B cell (primary cell): ENCODE measurements at regions not wholly inside any gene's neighbourhood (a gene's known extent, or its start where the extent isn't known, plus 50 kb on each side); places are given as distances from the start of the nearest gene placed in this dataset.

Source experiments
- ATAC-seq: fragments of 200-7000 bp; cut with Tn5 transposase; one replicate; pipeline ENCODE4 v1.10.0; 2021; ENCODE audit warnings: low read depth, mild to moderate bottlenecking, moderate number of reproducible peaks, moderate library complexity
- CTCF ChIA-PET: fragments of 350-600 bp; sonication (Branson Sonifier 250); formaldehyde crosslinking; loops from one replicate; lab custom pipeline; 2021; ENCODE audit warnings: antibody characterized with exemption, inconsistent platforms; lab: Charles Lee
- POLR2A ChIA-PET: fragments of 350-600 bp; sonication (Branson Sonifier 250); formaldehyde crosslinking; loops from one replicate; lab custom pipeline; 2021; ENCODE audit warnings: antibody characterized with exemption; lab: Charles Lee
- DNase-seq: peaks from one replicate; pipeline ENCODE4 v3.0.0; 2013
- H2AFZ ChIP-seq: 2 replicates; pipeline ENCODE4 v1.6.1; 2012; ENCODE audit warnings: mild to moderate bottlenecking, low read depth, low read length; ENCODE audit not compliant: insufficient read depth, poor library complexity, severe bottlenecking
- H3K27ac ChIP-seq, 2 donors: 1 replicate in 1 of 2; 2 replicates in 1 of 2; pipeline ENCODE4 v1.5.1; 2012 to 2013; ENCODE audit warnings: low read length in 2 of 2, mild to moderate bottlenecking in 2 of 2, moderate library complexity in 1 of 2
- H3K27me3 ChIP-seq, 4 experiments: fragments of 200-600 bp in 1 of 4; sonication (generic) in 1 of 4; replicated peaks in 1 of 4; 1 replicate in 2 of 4; 2 replicates in 2 of 4; pipeline versions ENCODE4 v1.6.1 to v1.7.0; 2013 to 2016; ENCODE audit warnings: low read length in 3 of 4, mild to moderate bottlenecking in 2 of 4, mixed read lengths in 1 of 4, moderate library complexity in 1 of 4; ENCODE audit not compliant: insufficient read depth in 4 of 4, control insufficient read depth in 3 of 4; ENCODE audit errors: control extremely low read depth in 1 of 4
- H3K36me3 ChIP-seq, 2 experiments: replicated peaks in 1 of 2; 1 replicate in 1 of 2; 2 replicates in 1 of 2; pipeline versions ENCODE4 v1.6.1 to v1.7.1; 2013; ENCODE audit warnings: low read length in 1 of 2; ENCODE audit not compliant: insufficient read depth in 2 of 2, control insufficient read depth in 1 of 2; ENCODE audit errors: control extremely low read depth in 1 of 2, extremely low read depth in 1 of 2
- H3K4me1 ChIP-seq, 2 donors: fragments of 200-600 bp in 1 of 2; sonication (generic) in 1 of 2; 1 replicate in 1 of 2; 2 replicates in 1 of 2; pipeline versions ENCODE4 v1.5.1 to v1.6.1; 2013 to 2017; ENCODE audit warnings: low read length in 2 of 2; ENCODE audit not compliant: control insufficient read depth in 2 of 2, insufficient read depth in 2 of 2
- H3K4me2 ChIP-seq: replicated peaks from 2 replicates; pipeline ENCODE3; 2012; ENCODE audit warnings: mild to moderate bottlenecking, low read depth, low read length; ENCODE audit not compliant: poor library complexity, severe bottlenecking
- H3K4me3 ChIP-seq, 5 experiments: fragments of 200-600 bp in 1 of 5; sonication (generic) in 1 of 5; 1 replicate in 3 of 5; 2 replicates in 2 of 5; pipeline versions ENCODE4 v1.5.1 to v1.7.0; 2011 to 2016; ENCODE audit warnings: low read length in 4 of 5, mild to moderate bottlenecking in 4 of 5, low read depth in 2 of 5, control low read depth in 1 of 5, moderate library complexity in 1 of 5; ENCODE audit not compliant: insufficient read depth in 1 of 5; ENCODE audit errors: control extremely low read depth in 1 of 5, extremely low read depth in 1 of 5
- H3K79me2 ChIP-seq: fragments of 200-600 bp; sonication (generic); one replicate; pipeline ENCODE4 v1.6.0; 2016; ENCODE audit warnings: low read length; ENCODE audit not compliant: control insufficient read depth, insufficient read depth
- H3K9ac ChIP-seq: fragments of 200-600 bp; sonication (generic); 2 replicates; pipeline ENCODE4 v1.6.1; 2017; ENCODE audit warnings: mild to moderate bottlenecking, low read length, moderate library complexity
- H3K9me3 ChIP-seq, 3 donors: one replicate each; pipeline versions ENCODE4 v1.6.1 to v1.7.1; 2013; ENCODE audit warnings: low read length in 2 of 3; ENCODE audit not compliant: control insufficient read depth in 2 of 3, insufficient read depth in 1 of 3; ENCODE audit errors: control extremely low read depth in 1 of 3
- H4K20me1 ChIP-seq: 2 replicates; pipeline ENCODE4 v1.6.0; 2012; ENCODE audit warnings: mild to moderate bottlenecking, low read length; ENCODE audit not compliant: insufficient read depth, control insufficient read depth, poor library complexity, severe bottlenecking
- H3K27ac Mint-ChIP-seq: one replicate; pipeline ENCODE4 v1.8.0; 2021; ENCODE audit warnings: mixed read lengths
- H3K27me3 Mint-ChIP-seq: one replicate; pipeline ENCODE4 v1.8.0; 2021; ENCODE audit warnings: mixed read lengths
- H3K4me1 Mint-ChIP-seq: one replicate; pipeline ENCODE4 v1.8.0; 2021; ENCODE audit warnings: mixed read lengths
- H3K4me3 Mint-ChIP-seq: one replicate; pipeline ENCODE4 v1.8.0; 2021; ENCODE audit warnings: mixed read lengths
- H3K9me3 Mint-ChIP-seq: one replicate; pipeline ENCODE4 v1.8.0; 2022; ENCODE audit warnings: mixed read lengths; ENCODE audit not compliant: insufficient read depth
- CTCF ChIP-seq: fragments of 200-600 bp; IDR thresholded peaks from one replicate; pipeline ENCODE4 v1.8.0; 2022; ENCODE audit warnings: antibody characterized with exemption, mild to moderate bottlenecking
- EZH2 ChIP-seq: IDR thresholded peaks from 2 replicates; pipeline ENCODE4 v1.6.1; 2012; ENCODE audit warnings: borderline replicate concordance, low read depth, mild to moderate bottlenecking, moderate library complexity, low read length; ENCODE audit not compliant: insufficient read depth, poor library complexity, severe bottlenecking
- WGBS: methylation state at CpG from one replicate; pipeline ENCODE4 v1.1.5; 2013; ENCODE audit warnings: missing lambda C conversion rate; ENCODE audit not compliant: insufficient coverage; 5-methylcytosine and 5-hydroxymethylcytosine counted together
- intact Hi-C: fragments of 100-400 bp; cut with micrococcal nuclease; formaldehyde crosslinking; loops from one replicate; pipeline ENCODE4 v1.10.0; 2022

- ATAC-seq (no peak), DNase-seq (no peak)
- ChIA-PET CTCF (no interaction called here), POLR2A (no interaction called here)
- Histone ChIP-seq H3K36me3 (no peaks in the 10 kb centered on the region), H3K27ac (no peak overlapping the region), H2AFZ (no peak overlapping the region), H4K20me1 (no peaks in the 10 kb centered on the region), H3K4me3 (no peak overlapping the region), H3K9me3 (no peaks in the 10 kb centered on the region), H3K9ac (no peak overlapping the region), H3K4me1 (no peaks in the 10 kb centered on the region), H3K27me3 (no peaks in the 10 kb centered on the region), H3K79me2 (no peaks in the 10 kb centered on the region), H3K4me2 (no peak overlapping the region)
- H3K27ac Mint-ChIP-seq = no peak overlapping the region
- WGBS = no CpG with 5 or more reads among the region's 2 CpGs
- no peaks in the 10 kb centered on the region for H3K27me3 Mint-ChIP-seq
- peaks cover 9% of the 10 kb centered on the region for H3K9me3 Mint-ChIP-seq
- no peaks in the 10 kb centered on the region for H3K4me1 Mint-ChIP-seq
- TF ChIP-seq CTCF (no peak), EZH2 (no peak)
- H3K4me3 Mint-ChIP-seq = no peak overlapping the region
- intact Hi-C loops = no loop called here
Observed at GRCh38 chr1:191585095-191585494, 573.2 kb upstream of the RGS18 start.

- TF ChIP-seq CTCF = no peak
- no peak for TF ChIP-seq EZH2
- Histone ChIP-seq H3K36me3 (no peaks in the 10 kb centered on the region), H3K27ac (no peak overlapping the region), H3K4me1 (no peaks in the 10 kb centered on the region), H3K27me3 (no peaks in the 10 kb centered on the region), H3K9me3 (peaks cover 0 to 1% (median 0%) of the 10 kb centered on the region in 3 donors), H3K9ac (no peak overlapping the region), H2AFZ (no peak overlapping the region), H4K20me1 (no peaks in the 10 kb centered on the region), H3K4me3 (no peak overlapping the region), H3K79me2 (no peaks in the 10 kb centered on the region), H3K4me2 (no peak overlapping the region)
- ChIA-PET CTCF (no interaction called here), POLR2A (no interaction called here)
- Mint-ChIP-seq H3K27ac (no peak overlapping the region), H3K9me3 (peaks cover 5% of the 10 kb centered on the region), H3K27me3 (no peaks in the 10 kb centered on the region), H3K4me3 (no peak overlapping the region), H3K4me1 (no peaks in the 10 kb centered on the region)
- intact Hi-C loops = no loop called here
- no CpG with 5 or more reads among the region's 1 CpG for WGBS
- ATAC-seq (no peak), DNase-seq (no peak)
Observed at GRCh38 chr1:191588905-191589304, 569.4 kb upstream of the RGS18 start.
